ENCODE measurements at regions not wholly inside any gene's neighbourhood (a gene's known extent, or its start where the extent isn't known, plus 50 kb on each side); places are given as distances from the start of the nearest gene placed in this dataset.
A peak's percentile ranks its signal among the peaks of the same experiment; 100 is the strongest.

GRCh38 chr7:131897790-131898165, 341.4 kb upstream of the PODXL start:
- H2AFZ ChIP-seq (ENCODE audit: low read depth): 0 out of 2 replicates have a peak overlapping the region, but pooled peaks have one; percentile 12
- no peaks in the 10 kb centered on the region for H3K9me3 ChIP-seq
- H3K4me3 ChIP-seq (ENCODE audit: low read depth in 2 of 2, low read length in 1 of 2): peak overlapping the region; percentile 40 to 49; a peak in 3 of 4 replicates
- WGBS (ENCODE audit: low lambda C conversion rate): 53% methylated on average over 2 of the region's 2 CpGs
- H3K9ac ChIP-seq: peak overlapping the region; percentile 83
- peaks cover 14 to 50% of the 10 kb centered on the region in 2 experiments; a peak in 3 of 4 replicates for H3K4me1 ChIP-seq (ENCODE audit: control insufficient read depth in 1 of 2, insufficient read depth in 2 of 2, low read depth in 1 of 2, low read length in 1 of 2)
- no peak for DNase-seq
- H3K27me3 ChIP-seq (ENCODE audit: insufficient read depth): no peaks in the 10 kb centered on the region
- H3K79me2 ChIP-seq (ENCODE audit: insufficient read depth): peaks cover 55% of the 10 kb centered on the region
- H3K27ac ChIP-seq (ENCODE audit: low read depth in 2 of 2, low read length in 1 of 2): peak overlapping the region; percentile 8 to 100; a peak in 3 of 4 replicates
- peaks cover 0 to 38% of the 10 kb centered on the region in 2 experiments for H3K36me3 ChIP-seq (replicated peaks in 1 of 2; ENCODE audit: control insufficient read depth in 1 of 2, insufficient read depth in 2 of 2, low read length in 1 of 2)
- ChIA-PET POLR2A (no interaction called here), CTCF (interaction anchor here (0.8 to 1.2 kb wide), 4 partner anchors 16 to 354 kb away, joined by 3 to 4 read pairs (median 4); no protein-coding TSS in a partner anchor)
- H3K9me2 ChIP-seq: no peaks in the 10 kb centered on the region
- H3K4me2 ChIP-seq: peak overlapping the region; percentile 75
- H3F3A ChIP-seq (replicated peaks; ENCODE audit: insufficient read depth): peaks cover 43% of the 10 kb centered on the region
- H4K20me1 ChIP-seq (ENCODE audit: insufficient read depth): no peaks in the 10 kb centered on the region
- no peak for TF ChIP-seq MEF2A (IDR thresholded peaks at IDR 0.05; ENCODE audit: borderline replicate concordance, low read depth)
- no peak for TF ChIP-seq SIN3A (IDR thresholded peaks at IDR 0.05; ENCODE audit: borderline replicate concordance, low read depth, low read length)

GRCh38 chr7:131897016-131897789, 340.8 kb upstream of the PODXL start:
- Histone ChIP-seq H3K27ac (ENCODE audit: low read depth in 2 of 2, low read length in 1 of 2) (peak overlapping the region; percentile 64 to 100; a peak in 3 of 4 replicates), H3K9me2 (no peaks in the 10 kb centered on the region), H3K4me3 (ENCODE audit: low read depth in 2 of 2, low read length in 1 of 2) (peak overlapping the region; percentile 40 to 49; a peak in 3 of 4 replicates), H4K20me1 (ENCODE audit: insufficient read depth) (no peaks in the 10 kb centered on the region), H3K36me3 (replicated peaks in 1 of 2; ENCODE audit: control insufficient read depth in 1 of 2, insufficient read depth in 2 of 2, low read length in 1 of 2) (peaks cover 0 to 32% of the 10 kb centered on the region in 2 experiments), H3K9me3 (no peaks in the 10 kb centered on the region), H3K27me3 (ENCODE audit: insufficient read depth) (no peaks in the 10 kb centered on the region), H3K79me2 (ENCODE audit: insufficient read depth) (peaks cover 49% of the 10 kb centered on the region), H3K9ac (peak overlapping the region; percentile 83), H3K4me1 (ENCODE audit: control insufficient read depth in 1 of 2, insufficient read depth in 2 of 2, low read depth in 1 of 2, low read length in 1 of 2) (peaks cover 14 to 50% of the 10 kb centered on the region in 2 experiments; a peak in 3 of 4 replicates), H3K4me2 (peak overlapping the region; percentile 75), H3F3A (replicated peaks; ENCODE audit: insufficient read depth) (peaks cover 43% of the 10 kb centered on the region), H2AFZ (ENCODE audit: low read depth) (0 out of 2 replicates have a peak overlapping the region, but pooled peaks have one; percentile 12)
- POLR2A ChIA-PET: no interaction called here
- WGBS (ENCODE audit: low lambda C conversion rate): 17% methylated on average over 6 of the region's 6 CpGs
- CTCF ChIA-PET: interaction anchor here (0.8 to 1.2 kb wide), 4 partner anchors 15 to 355 kb away, joined by 3 to 4 read pairs (median 4); no protein-coding TSS in a partner anchor
- DNase-seq: peak; percentile 16
- TF ChIP-seq FOXM1 (IDR thresholded peaks at IDR 0.05; ENCODE audit: low read depth): peak; percentile 88
- TF ChIP-seq RXRA (IDR thresholded peaks at IDR 0.05; ENCODE audit: borderline replicate concordance, low read depth): peak; percentile 59; the same call in 1 of the 2 replicates
- 0 out of 2 replicates have a peak, but pooled peaks have one; percentile 83 for TF ChIP-seq SIN3A (IDR thresholded peaks at IDR 0.05; ENCODE audit: borderline replicate concordance, low read depth, low read length)
- TF ChIP-seq EZH2phosphoT487 (IDR thresholded peaks at IDR 0.05; ENCODE audit: borderline replicate concordance, low read depth): no peak
- TF ChIP-seq GABPA (IDR thresholded peaks at IDR 0.05; ENCODE audit: low read depth): no peak
- 0 out of 2 replicates have a peak, but pooled peaks have one; percentile 19 for TF ChIP-seq ELF1 (IDR thresholded peaks at IDR 0.05)
- TF ChIP-seq CTCF (IDR thresholded peaks at IDR 0.05): peak; percentile 38; the same call in 1 of the 2 replicates
- peak; percentile 72; the same call in 1 of the 2 replicates for TF ChIP-seq ZBTB33 (IDR thresholded peaks at IDR 0.05; ENCODE audit: borderline replicate concordance, low read depth)
- TF ChIP-seq RFX5 (IDR thresholded peaks at IDR 0.05; ENCODE audit: low read length): no peak
- no peak for TF ChIP-seq USF1 (IDR thresholded peaks at IDR 0.05; ENCODE audit: borderline replicate concordance, low read depth)
- no peak for TF ChIP-seq GATA2 (CRISPR knock-in tag; IDR thresholded peaks at IDR 0.05)
- no peak for TF ChIP-seq MEF2A (IDR thresholded peaks at IDR 0.05; ENCODE audit: borderline replicate concordance, low read depth)
- no peak for TF ChIP-seq SMC3 (IDR thresholded peaks at IDR 0.05; ENCODE audit: low read depth, low read length)
- peak; percentile 77 for TF ChIP-seq TEAD4 (IDR thresholded peaks at IDR 0.05; ENCODE audit: borderline replicate concordance, insufficient read depth)
- no peak for TF ChIP-seq MXI1 (IDR thresholded peaks at IDR 0.05; ENCODE audit: low read depth, low read length)
- peak; percentile 97 for TF ChIP-seq FOSL2 (IDR thresholded peaks at IDR 0.05; ENCODE audit: borderline replicate concordance, low read depth)
- peak; percentile 90 for TF ChIP-seq TAF1 (IDR thresholded peaks at IDR 0.05; ENCODE audit: borderline replicate concordance, low read depth, low read length)
- peak; percentile 90 for TF ChIP-seq NFIC (IDR thresholded peaks at IDR 0.05; ENCODE audit: borderline replicate concordance)
- no peak for TF ChIP-seq USF2 (IDR thresholded peaks at IDR 0.05; ENCODE audit: borderline replicate concordance, low read depth, low read length)

Measured in SK-N-SH (cell line).